Epidermal melanocyte (primary cell): ENCODE measurements at regions not wholly inside any gene's neighbourhood (a gene's known extent, or its start where the extent isn't known, plus 50 kb on each side); places are given as distances from the start of the nearest gene placed in this dataset.

ENCODE experiments used
- DNase-seq: peaks from one replicate; pipeline ENCODE4 v3.0.0; 2011; ENCODE audit warnings: low spot score; ENCODE audit not compliant: insufficient read length

DNA sequence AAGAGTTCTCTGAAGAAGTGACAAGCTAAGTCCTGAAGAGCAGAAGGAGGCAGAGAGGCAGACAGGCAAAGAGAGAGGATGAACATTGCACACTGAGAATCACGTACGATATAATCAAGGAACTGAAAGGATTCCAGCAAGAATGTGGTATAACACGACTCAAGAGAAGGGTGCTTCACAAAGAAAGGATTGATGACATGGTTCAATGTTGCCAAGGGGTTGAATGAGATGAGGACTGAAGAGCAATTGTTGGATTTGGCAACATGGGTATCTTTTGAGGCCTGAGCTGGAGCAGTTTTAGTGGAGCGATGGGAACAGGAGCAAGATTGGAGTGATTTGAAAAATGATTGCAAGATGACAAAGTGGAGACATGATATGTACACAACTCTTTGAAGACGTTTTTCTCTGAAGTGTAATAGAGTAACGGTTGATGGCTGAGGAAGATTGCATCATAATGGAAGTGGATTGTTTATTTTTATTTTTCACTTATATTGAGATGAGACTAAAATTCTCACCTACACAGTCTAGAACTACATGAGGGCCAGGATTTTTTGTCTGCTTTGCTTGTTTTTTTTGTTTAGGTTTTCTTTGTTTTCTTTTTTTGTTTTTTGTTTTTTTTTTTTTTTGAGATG lies 1049.9 kb upstream of the WWC1 start:
- no peak for DNase-seq

GRCh38 chr5:167242701-167243100 lies 1048.7 kb upstream of the WWC1 start:
- DNase-seq, result no peak

DNA sequence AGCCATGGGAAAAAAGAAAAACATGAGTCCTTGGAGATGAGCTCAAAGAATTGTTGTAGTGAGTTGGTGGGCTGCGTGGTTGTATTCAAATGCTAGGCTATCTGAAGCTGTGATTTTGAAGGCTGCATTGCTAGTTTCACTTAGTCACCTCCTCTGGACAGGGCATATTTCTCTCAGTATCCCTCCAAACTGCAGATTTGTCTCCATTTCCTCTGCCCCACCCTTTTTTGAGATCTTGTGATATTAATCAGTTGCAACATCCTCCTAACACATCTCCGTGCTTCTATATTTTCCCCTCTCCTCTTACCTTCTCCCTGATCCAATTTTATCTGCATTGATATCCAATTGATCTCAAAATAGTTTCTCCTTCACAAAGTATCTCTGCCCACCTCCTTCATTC lies 1048.0 kb upstream of the WWC1 start:
- DNase-seq, result no peak

- DNase-seq, result no peak
These were observed 1046.9 kb upstream of the WWC1 start for GRCh38 chr5:167244583-167244982.

DNA sequence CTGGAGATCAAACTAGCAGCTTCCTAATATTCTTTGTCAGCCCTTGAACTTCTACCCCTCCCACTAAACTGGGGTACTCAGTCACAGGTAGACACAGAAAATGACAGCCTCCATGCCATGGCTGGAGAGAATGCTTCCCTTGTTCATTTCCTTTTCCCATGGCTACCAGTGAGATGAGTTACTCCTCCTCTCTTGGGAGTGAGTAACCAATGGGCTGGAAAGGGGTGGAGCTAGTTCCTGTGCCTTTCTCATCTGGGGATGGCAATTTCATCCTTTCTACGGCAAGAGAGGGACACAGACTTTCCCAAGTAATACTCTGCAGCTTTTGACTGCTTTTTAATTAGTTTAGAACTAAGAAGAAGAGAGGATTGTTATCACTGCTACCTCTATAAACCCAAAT lies 1045.6 kb upstream of the WWC1 start:
- DNase-seq, result no peak

- DNase-seq, result no peak
These were observed 1043.6 kb upstream of the WWC1 start for GRCh38 chr5:167247816-167248215.

- DNase-seq, result no peak
These were observed 1043.2 kb upstream of the WWC1 start for GRCh38 chr5:167248257-167248656.

DNA sequence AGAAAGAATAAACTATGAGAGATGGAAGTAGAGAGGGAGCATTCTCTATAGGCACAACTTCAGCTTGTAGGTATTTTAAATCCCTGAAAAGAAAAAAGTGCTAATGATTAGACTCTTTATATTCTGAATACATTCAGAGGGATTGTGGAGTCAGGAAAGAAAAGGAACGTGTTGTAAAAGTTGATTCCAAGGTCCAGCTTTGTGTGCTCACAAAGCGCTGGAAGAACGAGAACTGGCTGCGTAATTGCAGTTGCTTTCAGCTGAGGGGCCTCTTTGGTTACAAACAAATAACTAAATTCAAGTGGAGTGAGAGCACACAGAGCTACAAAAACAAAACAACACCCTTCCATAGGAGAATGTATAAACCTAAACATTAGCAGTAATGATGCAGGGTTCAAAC lies 1040.4 kb upstream of the WWC1 start:
- DNase-seq, result no peak

- DNase-seq, result no peak
These were observed 1037.3 kb upstream of the WWC1 start for GRCh38 chr5:167254132-167254531.

DNA sequence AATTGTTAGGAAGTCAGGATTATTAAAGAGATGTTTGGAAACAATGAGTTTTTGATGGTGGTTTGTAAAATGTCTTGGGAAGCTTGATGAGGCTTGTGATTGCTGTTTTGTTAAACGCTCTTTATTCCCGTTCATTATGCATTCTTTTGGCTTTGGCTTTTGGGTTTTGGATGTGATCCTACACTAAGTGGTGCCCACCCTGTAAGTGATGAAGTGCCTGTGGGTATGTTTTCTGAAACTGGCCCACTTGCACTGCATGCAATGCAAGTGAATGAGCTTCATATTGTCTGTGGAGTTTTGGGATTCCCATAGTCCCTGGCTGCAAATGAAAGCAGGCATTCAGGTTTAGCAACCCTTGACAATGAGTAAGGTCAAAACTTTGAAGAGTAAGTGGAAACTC lies 1035.5 kb upstream of the WWC1 start:
- no peak for DNase-seq

DNA sequence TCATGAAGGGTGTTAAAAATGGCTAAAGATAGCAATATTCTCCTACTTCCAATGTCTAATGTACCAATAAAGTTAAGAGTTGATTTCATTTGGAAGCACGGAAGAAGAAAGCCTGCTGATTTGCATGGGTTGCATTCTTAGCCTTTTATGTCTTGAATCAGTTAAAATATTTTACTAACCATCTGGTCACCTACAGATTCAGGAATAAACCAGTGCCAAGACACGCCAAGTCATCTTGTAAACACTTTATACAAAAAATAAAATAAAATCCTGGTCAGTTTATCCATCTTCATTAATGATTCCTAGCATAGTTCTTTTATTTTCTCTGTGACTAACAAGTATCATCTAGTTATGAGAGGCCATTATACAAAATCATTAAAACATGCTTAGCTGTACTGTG lies 1031.6 kb upstream of the WWC1 start:
- DNase-seq, result no peak

GRCh38 chr5:167261309-167262100 lies 1029.9 kb upstream of the WWC1 start:
- DNase-seq, result no peak

DNA sequence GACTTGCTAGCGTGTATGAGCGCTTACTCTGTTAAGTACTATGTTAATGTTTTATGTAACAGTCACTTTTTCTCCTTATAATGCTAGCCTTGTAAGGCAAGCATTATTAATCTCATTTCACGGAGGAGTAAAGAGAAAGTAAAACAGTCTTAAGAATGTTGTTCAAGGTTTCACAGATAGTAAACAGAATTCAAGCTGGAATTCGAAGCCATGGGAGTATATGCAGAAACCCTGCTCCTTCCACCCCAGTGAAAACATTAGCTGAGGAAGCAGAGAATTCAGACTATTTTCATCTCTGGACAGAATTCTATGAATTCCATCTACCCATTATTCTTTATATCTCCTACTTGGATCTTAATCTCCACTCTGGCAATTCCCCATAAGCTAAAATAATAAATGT lies 1028.3 kb upstream of the WWC1 start:
- no peak for DNase-seq

DNA sequence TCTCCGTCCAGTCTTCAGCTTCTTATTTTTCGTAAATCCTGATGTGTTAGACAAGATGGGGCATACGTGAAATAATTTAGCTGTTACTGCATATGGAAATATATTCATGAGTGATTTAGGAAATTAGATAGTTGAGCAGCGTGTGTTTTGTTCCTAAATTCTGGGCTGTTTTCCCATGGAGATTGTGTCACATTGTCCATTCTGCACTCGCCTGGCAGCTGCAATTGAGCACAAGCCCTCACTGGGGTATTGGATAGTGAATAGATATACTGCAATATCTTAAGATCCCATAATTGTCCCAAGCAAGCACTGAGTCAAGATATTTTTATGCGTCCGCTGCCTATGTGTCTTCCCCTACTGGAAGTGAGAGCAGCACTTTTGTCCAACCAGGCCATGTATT lies 1027.1 kb upstream of the WWC1 start:
- no peak for DNase-seq

DNA sequence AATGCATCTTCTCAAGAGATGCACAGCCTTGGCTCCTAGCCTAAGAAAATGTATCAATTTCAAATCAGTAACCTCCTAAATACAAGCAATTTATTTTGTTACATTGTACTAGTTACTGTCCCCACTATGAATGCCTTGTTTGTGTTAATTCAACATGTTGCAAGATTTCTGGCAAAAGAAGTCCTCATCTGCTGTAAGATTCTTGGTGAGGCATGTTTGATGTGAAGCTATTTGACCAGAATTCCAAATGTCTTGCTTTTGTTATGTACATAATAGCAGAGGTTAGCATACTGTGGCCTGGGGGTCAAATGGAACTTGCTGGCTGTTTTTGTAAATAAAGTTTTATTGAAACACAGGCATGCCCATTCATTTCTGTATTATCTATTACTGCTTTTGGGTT lies 1023.1 kb upstream of the WWC1 start:
- DNase-seq, result no peak

- no peak for DNase-seq
These were observed 1022.3 kb upstream of the WWC1 start for GRCh38 chr5:167269146-167269545.

DNA sequence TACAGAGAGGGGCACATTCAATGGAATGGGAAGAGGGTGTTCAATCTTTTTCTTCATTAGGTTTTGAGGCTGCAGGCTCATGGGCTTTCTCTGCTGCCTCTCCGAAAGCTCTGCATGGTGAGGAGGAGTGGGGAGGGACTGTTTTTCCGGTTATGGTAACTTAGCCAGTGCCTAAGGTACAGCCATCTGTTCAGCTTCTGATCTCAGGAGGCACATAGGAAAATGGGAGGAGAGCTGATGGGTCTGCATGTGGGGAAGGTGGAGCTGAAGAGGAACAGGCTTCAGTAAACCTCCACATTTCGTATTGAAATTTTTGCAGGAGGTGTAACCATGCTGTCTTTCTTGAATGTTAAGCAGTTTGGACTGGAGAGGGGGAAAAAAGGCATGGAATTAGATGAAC lies 1020.4 kb upstream of the WWC1 start:
- no peak for DNase-seq

DNA sequence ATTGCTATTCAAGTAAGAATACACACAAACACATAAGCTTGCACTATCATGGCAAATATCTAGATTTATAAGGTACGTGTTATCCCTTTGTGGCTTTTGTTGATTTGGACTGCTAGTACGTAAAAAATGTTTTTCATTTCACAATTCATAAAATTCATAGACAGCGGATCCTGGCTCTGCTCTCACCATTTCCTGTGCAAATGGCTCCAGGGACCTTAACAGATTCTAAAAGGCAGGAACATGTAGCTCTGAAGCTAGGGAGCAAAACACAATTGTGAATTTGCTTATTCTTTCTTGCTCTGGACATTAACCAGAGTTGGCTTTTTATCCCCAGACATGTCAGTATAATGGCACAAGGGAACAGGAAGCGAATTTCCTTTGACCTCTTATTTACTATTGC lies 1019.9 kb upstream of the WWC1 start:
- no peak for DNase-seq

- DNase-seq, result no peak
These were observed 1011.3 kb upstream of the WWC1 start for GRCh38 chr5:167280111-167280510.

DNA sequence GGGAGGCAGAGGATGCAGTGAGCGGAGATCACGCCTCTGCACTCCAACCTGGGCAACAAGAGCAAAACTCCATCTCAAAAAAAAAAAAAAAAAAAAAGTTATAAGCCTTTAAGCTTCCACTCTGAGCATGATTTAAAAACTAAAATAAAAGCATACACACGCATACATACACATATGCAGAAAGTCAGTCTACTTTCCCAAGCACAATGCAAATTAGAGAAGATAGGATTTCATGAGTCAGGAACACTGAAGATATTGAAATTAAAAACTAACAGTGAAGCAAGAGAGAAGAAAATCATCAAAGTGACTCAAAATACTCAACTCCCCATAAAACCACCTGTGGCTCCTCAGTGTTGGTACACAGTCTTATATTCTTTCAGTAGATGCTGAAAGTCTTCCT lies 1009.5 kb upstream of the WWC1 start:
- DNase-seq, result no peak

DNA sequence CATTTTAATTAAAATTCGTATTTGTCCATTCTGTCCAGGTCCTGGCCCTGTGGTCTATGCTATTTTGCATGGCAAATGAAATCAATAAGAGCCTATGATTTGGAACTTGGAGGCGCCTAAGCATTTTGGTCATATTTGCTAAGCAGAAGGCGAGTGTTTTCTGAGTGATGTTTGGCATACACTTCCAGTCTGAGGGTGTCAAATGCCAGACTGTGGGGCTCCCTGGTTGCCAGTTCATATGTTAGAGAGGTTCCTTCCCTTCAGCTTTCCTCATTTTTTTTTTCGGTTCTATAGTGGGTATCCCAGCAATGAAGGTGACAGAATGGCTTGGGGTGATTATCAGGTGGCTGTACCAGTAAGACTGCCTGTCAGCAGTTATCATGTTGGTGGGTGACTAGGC lies 1007.8 kb upstream of the WWC1 start:
- DNase-seq, result no peak

GRCh38 chr5:167284222-167284890 lies 1007.1 kb upstream of the WWC1 start:
- DNase-seq, result no peak

GRCh38 chr5:167285591-167285990 lies 1005.9 kb upstream of the WWC1 start:
- DNase-seq, result no peak
